ENCODE measurements at regions not wholly inside any gene's neighbourhood (a gene's known extent, or its start where the extent isn't known, plus 50 kb on each side); places are given as distances from the start of the nearest gene placed in this dataset.

DNA sequence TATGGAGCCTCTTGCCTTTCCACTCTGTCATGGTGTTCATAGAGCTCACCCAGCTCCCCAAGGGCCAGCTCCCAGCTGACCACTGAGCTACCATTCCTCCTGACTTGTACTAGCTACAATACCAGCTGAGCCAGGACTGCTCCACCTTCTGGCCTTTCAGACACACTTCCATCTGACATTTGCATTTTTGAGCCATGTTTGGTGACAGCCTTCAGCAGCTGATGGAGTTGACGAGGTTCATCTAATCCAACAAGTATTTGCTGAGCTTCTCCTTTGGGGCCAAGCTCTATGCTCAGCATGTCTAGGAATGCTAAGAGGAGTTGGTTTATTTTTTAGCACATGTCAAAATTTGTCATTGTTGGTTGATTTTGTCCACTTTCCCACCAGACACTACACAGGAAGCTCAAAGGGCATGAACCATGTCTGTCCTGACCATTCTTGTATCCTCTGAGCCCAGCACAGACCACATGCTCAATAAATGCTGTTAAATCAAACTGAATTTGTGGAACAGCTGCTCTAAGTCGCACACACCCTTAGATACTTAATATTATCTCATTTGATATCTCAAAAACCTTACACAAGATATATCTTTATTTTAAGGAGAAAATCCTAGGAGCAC lies 142.6 kb upstream of the PPARGC1A start:
- peak; percentile 4 for TF ChIP-seq CTCF (IDR thresholded peaks at IDR 0.05; ENCODE audit: low read depth, low read length)
- peak; percentile 23 to 42 for DNase-seq (ENCODE audit: low read depth in 2 of 2)

GRCh38 chr4:24026596-24026995 lies 136.7 kb upstream of the PPARGC1A start:
- no peak for DNase-seq (ENCODE audit: low read depth in 2 of 2)
- no peak for TF ChIP-seq CTCF (IDR thresholded peaks at IDR 0.05; ENCODE audit: low read depth, low read length)
- no peak overlapping the region for H3K4me3 ChIP-seq (replicated peaks in 1 of 2; ENCODE audit: low read depth in 2 of 2, low read length in 2 of 2)

More for the DNA sequence above, 142.6 kb upstream of the PPARGC1A start:
- H3K4me3 ChIP-seq (replicated peaks in 1 of 2; ENCODE audit: low read depth in 2 of 2, low read length in 2 of 2): no peak overlapping the region

DNA sequence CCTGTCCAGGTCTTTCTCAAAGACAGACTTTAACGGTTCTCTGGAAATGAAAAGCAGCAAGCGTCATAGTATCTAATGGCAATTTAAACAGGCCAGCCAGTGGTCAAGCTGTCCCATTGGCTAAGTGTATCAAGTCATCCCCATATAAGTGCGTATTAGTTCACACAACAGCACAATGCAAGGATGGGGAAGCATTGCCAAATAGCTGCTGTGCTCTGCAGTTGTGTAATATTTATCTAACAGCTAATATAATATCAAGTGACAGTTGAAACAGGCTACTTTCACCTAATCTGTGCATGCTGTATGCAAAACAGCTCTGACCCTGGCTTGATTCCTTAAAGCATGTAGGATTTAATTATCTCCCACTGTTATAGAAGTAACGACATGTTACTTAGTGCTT lies 134.8 kb upstream of the PPARGC1A start:
- H3K4me3 ChIP-seq (replicated peaks in 1 of 2; ENCODE audit: low read depth in 2 of 2, low read length in 2 of 2): no peak overlapping the region
- peak; percentile 34 to 65 for DNase-seq (ENCODE audit: low read depth in 2 of 2)
- TF ChIP-seq CTCF (IDR thresholded peaks at IDR 0.05; ENCODE audit: low read depth, low read length): no peak

DNA sequence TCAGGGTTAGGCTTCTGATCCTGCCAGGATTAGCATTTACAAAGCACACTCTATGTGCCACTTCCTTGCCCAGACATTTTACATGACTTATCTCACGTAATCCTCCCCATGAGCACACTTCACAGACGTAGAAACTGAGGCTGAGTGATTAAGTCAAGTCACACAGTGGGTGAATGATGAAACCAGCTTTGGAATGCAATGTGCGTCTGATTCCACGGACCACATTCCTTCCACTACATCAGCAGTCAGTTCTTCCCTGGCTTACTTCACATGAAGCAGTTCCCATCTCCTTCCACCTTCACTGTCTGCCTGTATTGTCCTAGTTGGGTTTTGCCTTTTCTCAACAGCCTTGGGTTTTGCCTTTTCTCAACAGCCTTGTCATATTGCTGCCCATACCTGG lies 134.3 kb upstream of the PPARGC1A start:
- TF ChIP-seq CTCF (IDR thresholded peaks at IDR 0.05; ENCODE audit: low read depth, low read length): no peak
- DNase-seq (ENCODE audit: low read depth in 2 of 2): peak; percentile 27 to 63
- no peak overlapping the region for H3K4me3 ChIP-seq (replicated peaks in 1 of 2; ENCODE audit: low read depth in 2 of 2, low read length in 2 of 2)

DNA sequence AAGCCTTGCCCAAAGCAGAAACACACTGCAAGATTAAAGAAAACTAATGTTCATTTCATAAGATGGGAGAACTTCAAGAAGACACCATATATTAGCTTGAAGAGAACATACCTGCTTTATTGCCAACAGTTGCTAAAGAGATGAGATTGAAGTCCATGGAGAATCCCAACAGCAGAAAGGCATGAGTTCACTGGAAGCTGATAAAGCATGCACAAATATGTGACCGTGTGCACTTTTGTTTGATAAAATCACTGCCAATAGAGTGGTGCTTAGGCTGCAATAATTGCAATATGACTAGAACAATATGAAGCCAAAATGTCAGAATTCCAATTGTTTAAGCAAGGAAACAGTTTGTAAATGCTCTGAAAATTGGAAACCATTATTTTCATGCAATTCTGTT lies 125.9 kb upstream of the PPARGC1A start:
- no peak for TF ChIP-seq CTCF (IDR thresholded peaks at IDR 0.05; ENCODE audit: low read depth, low read length)
- no peak for DNase-seq (ENCODE audit: low read depth in 2 of 2)
- H3K4me3 ChIP-seq (replicated peaks in 1 of 2; ENCODE audit: low read depth in 2 of 2, low read length in 2 of 2): no peak overlapping the region

GRCh38 chr4:24013668-24014422 lies 124.0 kb upstream of the PPARGC1A start:
- DNase-seq (ENCODE audit: low read depth in 2 of 2): no peak
- TF ChIP-seq CTCF (IDR thresholded peaks at IDR 0.05; ENCODE audit: low read depth, low read length): no peak
- no peak overlapping the region for H3K4me3 ChIP-seq (replicated peaks in 1 of 2; ENCODE audit: low read depth in 2 of 2, low read length in 2 of 2)

All from cardiac fibroblast (primary cell).